ENCODE measurements at regions not wholly inside any gene's neighbourhood (a gene's known extent, or its start where the extent isn't known, plus 50 kb on each side); places are given as distances from the start of the nearest gene placed in this dataset.

GRCh38 chr2:176729706-176730569 lies 460.7 kb downstream of the MTX2 start:
- ATAC-seq: no peak
- BruUV-seq (replicated peaks): no TSS peak
- ChIA-PET POLR2A (interaction anchor here (0.6 kb wide), 1 partner anchor 534 kb away, joined by 6 read pairs; no protein-coding TSS in a partner anchor), CTCF (interaction anchor here (0.6 kb wide), 1 partner anchor 347 kb away, joined by 4 read pairs; no protein-coding TSS in a partner anchor)
- Histone ChIP-seq H3K27ac (ENCODE audit: low read length) (no peak overlapping the region), H3K4me3 (ENCODE audit: low read depth in 2 of 2, low read length in 2 of 2) (no peak overlapping the region), H3K27me3 (ENCODE audit: control insufficient read depth, insufficient read depth, low read length) (0 out of 2 replicates have a peak, but pooled peaks cover 2% of the 10 kb centered on the region), H3K4me1 (ENCODE audit: control insufficient read depth, insufficient read depth, low read length) (no peaks in the 10 kb centered on the region), H3K9me3 (ENCODE audit: control insufficient read depth, insufficient read depth, low read depth, low read length) (no peaks in the 10 kb centered on the region), H3K36me3 (ENCODE audit: control insufficient read depth, insufficient read depth, low read length) (no peaks in the 10 kb centered on the region)
- intact Hi-C loops (cut with micrococcal nuclease; ENCODE audit: unreplicated experiment): no loop called here
- in situ Hi-C loops (cut with HindIII; ENCODE audit: low pct_unique_long_range_greater_than_20kb, low sequenced_read_pairs): no loop called here
- TF ChIP-seq, protein P1, sequence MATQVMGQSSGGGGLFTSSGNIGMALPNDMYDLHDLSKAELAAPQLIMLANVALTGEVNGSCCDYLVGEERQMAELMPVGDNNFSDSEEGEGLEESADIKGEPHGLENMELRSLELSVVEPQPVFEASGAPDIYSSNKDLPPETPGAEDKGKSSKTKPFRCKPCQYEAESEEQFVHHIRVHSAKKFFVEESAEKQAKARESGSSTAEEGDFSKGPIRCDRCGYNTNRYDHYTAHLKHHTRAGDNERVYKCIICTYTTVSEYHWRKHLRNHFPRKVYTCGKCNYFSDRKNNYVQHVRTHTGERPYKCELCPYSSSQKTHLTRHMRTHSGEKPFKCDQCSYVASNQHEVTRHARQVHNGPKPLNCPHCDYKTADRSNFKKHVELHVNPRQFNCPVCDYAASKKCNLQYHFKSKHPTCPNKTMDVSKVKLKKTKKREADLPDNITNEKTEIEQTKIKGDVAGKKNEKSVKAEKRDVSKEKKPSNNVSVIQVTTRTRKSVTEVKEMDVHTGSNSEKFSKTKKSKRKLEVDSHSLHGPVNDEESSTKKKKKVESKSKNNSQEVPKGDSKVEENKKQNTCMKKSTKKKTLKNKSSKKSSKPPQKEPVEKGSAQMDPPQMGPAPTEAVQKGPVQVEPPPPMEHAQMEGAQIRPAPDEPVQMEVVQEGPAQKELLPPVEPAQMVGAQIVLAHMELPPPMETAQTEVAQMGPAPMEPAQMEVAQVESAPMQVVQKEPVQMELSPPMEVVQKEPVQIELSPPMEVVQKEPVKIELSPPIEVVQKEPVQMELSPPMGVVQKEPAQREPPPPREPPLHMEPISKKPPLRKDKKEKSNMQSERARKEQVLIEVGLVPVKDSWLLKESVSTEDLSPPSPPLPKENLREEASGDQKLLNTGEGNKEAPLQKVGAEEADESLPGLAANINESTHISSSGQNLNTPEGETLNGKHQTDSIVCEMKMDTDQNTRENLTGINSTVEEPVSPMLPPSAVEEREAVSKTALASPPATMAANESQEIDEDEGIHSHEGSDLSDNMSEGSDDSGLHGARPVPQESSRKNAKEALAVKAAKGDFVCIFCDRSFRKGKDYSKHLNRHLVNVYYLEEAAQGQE (IDR thresholded peaks at IDR 0.05; ENCODE audit: insufficient read depth in 1 of 2, low read depth in 2 of 2, low read length in 1 of 2): no peak
- TF ChIP-seq POLR2AphosphoS5 (IDR thresholded peaks at IDR 0.05; ENCODE audit: low read depth, low read length) (no peak), SIN3A (IDR thresholded peaks at IDR 0.05; ENCODE audit: borderline replicate concordance, insufficient read depth, low read depth, low read length) (no peak), TCF7L2 (IDR thresholded peaks at IDR 0.05; ENCODE audit: low read depth, low read length) (no peak)
- TF ChIP-seq, protein P2, sequence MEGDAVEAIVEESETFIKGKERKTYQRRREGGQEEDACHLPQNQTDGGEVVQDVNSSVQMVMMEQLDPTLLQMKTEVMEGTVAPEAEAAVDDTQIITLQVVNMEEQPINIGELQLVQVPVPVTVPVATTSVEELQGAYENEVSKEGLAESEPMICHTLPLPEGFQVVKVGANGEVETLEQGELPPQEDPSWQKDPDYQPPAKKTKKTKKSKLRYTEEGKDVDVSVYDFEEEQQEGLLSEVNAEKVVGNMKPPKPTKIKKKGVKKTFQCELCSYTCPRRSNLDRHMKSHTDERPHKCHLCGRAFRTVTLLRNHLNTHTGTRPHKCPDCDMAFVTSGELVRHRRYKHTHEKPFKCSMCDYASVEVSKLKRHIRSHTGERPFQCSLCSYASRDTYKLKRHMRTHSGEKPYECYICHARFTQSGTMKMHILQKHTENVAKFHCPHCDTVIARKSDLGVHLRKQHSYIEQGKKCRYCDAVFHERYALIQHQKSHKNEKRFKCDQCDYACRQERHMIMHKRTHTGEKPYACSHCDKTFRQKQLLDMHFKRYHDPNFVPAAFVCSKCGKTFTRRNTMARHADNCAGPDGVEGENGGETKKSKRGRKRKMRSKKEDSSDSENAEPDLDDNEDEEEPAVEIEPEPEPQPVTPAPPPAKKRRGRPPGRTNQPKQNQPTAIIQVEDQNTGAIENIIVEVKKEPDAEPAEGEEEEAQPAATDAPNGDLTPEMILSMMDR (IDR thresholded peaks at IDR 0.05): no peak
- no peak for DNase-seq (ENCODE audit: low read depth, low spot score)

GRCh38 chr2:176732780-176733179 lies 463.5 kb downstream of the MTX2 start:
- H3K27me3 ChIP-seq (ENCODE audit: control insufficient read depth, insufficient read depth, low read length): 0 out of 2 replicates have a peak, but pooled peaks cover 2% of the 10 kb centered on the region
- H3K4me3 ChIP-seq (ENCODE audit: low read depth in 2 of 2, low read length in 2 of 2): no peak overlapping the region
- DNase-seq (ENCODE audit: low read depth, low spot score) (no peak), ATAC-seq (no peak)
- in situ Hi-C loops (cut with HindIII; ENCODE audit: low pct_unique_long_range_greater_than_20kb, low sequenced_read_pairs): no loop called here
- ChIA-PET POLR2A (no interaction called here), CTCF (no interaction called here)
- no peak overlapping the region for H3K27ac ChIP-seq (ENCODE audit: low read length)
- no TSS peak for BruUV-seq (replicated peaks)
- intact Hi-C loops (cut with micrococcal nuclease; ENCODE audit: unreplicated experiment): no loop called here
- no peaks in the 10 kb centered on the region for H3K9me3 ChIP-seq (ENCODE audit: control insufficient read depth, insufficient read depth, low read depth, low read length)
- no peaks in the 10 kb centered on the region for H3K36me3 ChIP-seq (ENCODE audit: control insufficient read depth, insufficient read depth, low read length)
- H3K4me1 ChIP-seq (ENCODE audit: control insufficient read depth, insufficient read depth, low read length): no peaks in the 10 kb centered on the region
- TF ChIP-seq SIN3A (IDR thresholded peaks at IDR 0.05; ENCODE audit: borderline replicate concordance, insufficient read depth, low read depth, low read length) (no peak), TCF7L2 (IDR thresholded peaks at IDR 0.05; ENCODE audit: low read depth, low read length) (no peak), POLR2AphosphoS5 (IDR thresholded peaks at IDR 0.05; ENCODE audit: low read depth, low read length) (no peak)
- TF ChIP-seq, protein P1 (IDR thresholded peaks at IDR 0.05; ENCODE audit: insufficient read depth in 1 of 2, low read depth in 2 of 2, low read length in 1 of 2): no peak
- TF ChIP-seq, protein P2 (IDR thresholded peaks at IDR 0.05): no peak
